ENCODE measurements at regions not wholly inside any gene's neighbourhood (a gene's known extent, or its start where the extent isn't known, plus 50 kb on each side); places are given as distances from the start of the nearest gene placed in this dataset.

GRCh38 chr13:88153353-88153752 lies 482.2 kb downstream of the SLITRK5 start:
- Histone ChIP-seq H3K4me1 (no peaks in the 10 kb centered on the region), H3K79me2 (no peaks in the 10 kb centered on the region), H3K4me3 (ENCODE audit: low read depth, low read length) (no peak overlapping the region), H3K4me2 (ENCODE audit: low read length) (no peak overlapping the region), H3K9me3 (ENCODE audit: control insufficient read depth, low read length) (no peaks in the 10 kb centered on the region), H2AFZ (no peak overlapping the region), H3K27me3 (ENCODE audit: control insufficient read depth, insufficient read depth, low read length) (no peaks in the 10 kb centered on the region), H3K36me3 (ENCODE audit: control insufficient read depth, insufficient read depth, low read length) (no peaks in the 10 kb centered on the region), H3K27ac (no peak overlapping the region), H3K9ac (no peak overlapping the region)
- TF ChIP-seq CTCF (IDR thresholded peaks at IDR 0.05) = no peak

GRCh38 chr13:88154001-88154400 lies 482.8 kb downstream of the SLITRK5 start:
- Histone ChIP-seq H2AFZ (no peak overlapping the region), H3K9ac (no peak overlapping the region), H3K27ac (no peak overlapping the region), H3K36me3 (ENCODE audit: control insufficient read depth, insufficient read depth, low read length) (no peaks in the 10 kb centered on the region), H3K79me2 (no peaks in the 10 kb centered on the region), H3K4me1 (no peaks in the 10 kb centered on the region), H3K4me3 (ENCODE audit: low read depth, low read length) (no peak overlapping the region), H3K27me3 (ENCODE audit: control insufficient read depth, insufficient read depth, low read length) (no peaks in the 10 kb centered on the region), H3K9me3 (ENCODE audit: control insufficient read depth, low read length) (no peaks in the 10 kb centered on the region), H3K4me2 (ENCODE audit: low read length) (no peak overlapping the region)
- TF ChIP-seq CTCF (IDR thresholded peaks at IDR 0.05) = no peak

- H3K27me3 ChIP-seq (ENCODE audit: control insufficient read depth, insufficient read depth, low read length) = no peaks in the 10 kb centered on the region
- H3K4me3 ChIP-seq (ENCODE audit: low read depth, low read length) = no peak overlapping the region
- H3K9me3 ChIP-seq (ENCODE audit: control insufficient read depth, low read length) = no peaks in the 10 kb centered on the region
These were observed 491.0 kb downstream of the SLITRK5 start for GRCh38 chr13:88162076-88162702.

GRCh38 chr13:88176231-88176630 lies 505.1 kb downstream of the SLITRK5 start:
- no peaks in the 10 kb centered on the region for H3K79me2 ChIP-seq
- H3K36me3 ChIP-seq (ENCODE audit: control insufficient read depth, insufficient read depth, low read length) = no peaks in the 10 kb centered on the region
- H3K27ac ChIP-seq = no peak overlapping the region
- no peak for TF ChIP-seq CTCF (IDR thresholded peaks at IDR 0.05)
- no peak overlapping the region for H3K4me3 ChIP-seq (ENCODE audit: low read depth, low read length)
- no peak overlapping the region for H2AFZ ChIP-seq
- H3K9ac ChIP-seq = no peak overlapping the region
- no peaks in the 10 kb centered on the region for H3K27me3 ChIP-seq (ENCODE audit: control insufficient read depth, insufficient read depth, low read length)
- no peaks in the 10 kb centered on the region for H3K9me3 ChIP-seq (ENCODE audit: control insufficient read depth, low read length)
- H3K4me2 ChIP-seq (ENCODE audit: low read length) = no peak overlapping the region
- H3K4me1 ChIP-seq = no peaks in the 10 kb centered on the region

More at GRCh38 chr13:88162076-88162702, 491.0 kb downstream of the SLITRK5 start:
- Histone ChIP-seq H3K4me2 (ENCODE audit: low read length) (no peak overlapping the region), H3K36me3 (ENCODE audit: control insufficient read depth, insufficient read depth, low read length) (no peaks in the 10 kb centered on the region), H3K9ac (no peak overlapping the region), H3K4me1 (no peaks in the 10 kb centered on the region), H3K79me2 (no peaks in the 10 kb centered on the region), H3K27ac (no peak overlapping the region), H2AFZ (no peak overlapping the region)
- TF ChIP-seq CTCF (IDR thresholded peaks at IDR 0.05) = no peak

GRCh38 chr13:88183440-88183839 lies 512.3 kb downstream of the SLITRK5 start:
- no peak for TF ChIP-seq CTCF (IDR thresholded peaks at IDR 0.05)
- no peaks in the 10 kb centered on the region for H3K4me1 ChIP-seq
- H3K4me2 ChIP-seq (ENCODE audit: low read length) = no peak overlapping the region
- no peaks in the 10 kb centered on the region for H3K36me3 ChIP-seq (ENCODE audit: control insufficient read depth, insufficient read depth, low read length)
- no peaks in the 10 kb centered on the region for H3K9me3 ChIP-seq (ENCODE audit: control insufficient read depth, low read length)
- no peaks in the 10 kb centered on the region for H3K27me3 ChIP-seq (ENCODE audit: control insufficient read depth, insufficient read depth, low read length)
- H3K79me2 ChIP-seq = no peaks in the 10 kb centered on the region
- H3K4me3 ChIP-seq (ENCODE audit: low read depth, low read length) = no peak overlapping the region
- no peak overlapping the region for H3K27ac ChIP-seq
- no peak overlapping the region for H3K9ac ChIP-seq
- H2AFZ ChIP-seq = no peak overlapping the region

Measured in parathyroid adenoma (tissue), 2 donors.